SK-N-MC (cell line): ENCODE measurements at regions not wholly inside any gene's neighbourhood (a gene's known extent, or its start where the extent isn't known, plus 50 kb on each side); places are given as distances from the start of the nearest gene placed in this dataset.

Experiments
- DNase-seq: peaks from one replicate; pipeline ENCODE4 v3.0.0-alpha.2; 2011; ENCODE audit warnings: low read depth, low spot score
- H3K27ac ChIP-seq: fragments of 200-600 bp; sonication (generic); 2 replicates; pipeline ENCODE4 v1.5.1; 2016; ENCODE audit warnings: mixed run types
- H3K36me3 ChIP-seq: fragments of 200-600 bp; sonication (generic); 2 replicates; pipeline ENCODE4 v1.6.1; 2017; ENCODE audit warnings: antibody characterized with exemption, low read length, mixed read lengths; ENCODE audit not compliant: insufficient read depth
- H3K4me3 ChIP-seq: fragments of 200-600 bp; sonication (generic); 2 replicates; pipeline ENCODE4 v1.5.1; 2016
- H3K9ac ChIP-seq: fragments of 200-600 bp; sonication (generic); 2 replicates; pipeline ENCODE4 v1.8.0; 2017; ENCODE audit warnings: mixed run types, mixed read lengths; ENCODE audit not compliant: insufficient read length
- H3K9me3 ChIP-seq: fragments of 200-600 bp; sonication (generic); 2 replicates; pipeline ENCODE4 v1.6.1; 2017; ENCODE audit warnings: low read depth, mild to moderate bottlenecking, antibody characterized with exemption, low read length, moderate library complexity, mixed read lengths
- EZH2 ChIP-seq: fragments of 200-600 bp; sonication (generic); IDR thresholded peaks from one replicate; pipeline ENCODE4 v1.6.1; 2017; ENCODE audit warnings: antibody characterized with exemption
- FOXP2 ChIP-seq: optimal IDR thresholded peaks from 2 replicates; pipeline ENCODE3; 2011; ENCODE audit warnings: mild to moderate bottlenecking, moderate library complexity; ENCODE audit not compliant: insufficient read depth; ENCODE audit errors: extremely low read length, control extremely low read depth
- POLR2AphosphoS5 ChIP-seq: IDR thresholded peaks from 2 replicates; pipeline ENCODE4 v1.6.1; 2012; ENCODE audit warnings: mild to moderate bottlenecking, low read depth, low read length, borderline replicate concordance

GRCh38 chr5:141780952-141781781 is 97.0 kb downstream of the PCDH1 start:
- no peak for DNase-seq
- no peak overlapping the region for H3K27ac ChIP-seq
- no peaks in the 10 kb centered on the region for H3K9me3 ChIP-seq
- no peaks in the 10 kb centered on the region for H3K36me3 ChIP-seq
- H3K4me3 ChIP-seq, result no peak overlapping the region
- H3K9ac ChIP-seq, result no peak overlapping the region
- TF ChIP-seq POLR2AphosphoS5, result no peak

GRCh38 chr5:141780240-141780951 is 97.8 kb downstream of the PCDH1 start:
- DNase-seq, result no peak
- H3K9me3 ChIP-seq, result no peaks in the 10 kb centered on the region
- no peak overlapping the region for H3K27ac ChIP-seq
- no peak overlapping the region for H3K4me3 ChIP-seq
- H3K9ac ChIP-seq, result no peak overlapping the region
- TF ChIP-seq POLR2AphosphoS5 (no peak), EZH2 (no peak), FOXP2 (no peak)
- H3K36me3 ChIP-seq, result no peaks in the 10 kb centered on the region

- no peak overlapping the region for H3K27ac ChIP-seq
- DNase-seq, result no peak
- TF ChIP-seq EZH2, result no peak
- TF ChIP-seq FOXP2, result no peak
- no peak for TF ChIP-seq POLR2AphosphoS5
- no peak overlapping the region for H3K4me3 ChIP-seq
- H3K36me3 ChIP-seq, result no peaks in the 10 kb centered on the region
- no peak overlapping the region for H3K9ac ChIP-seq
- H3K9me3 ChIP-seq, result no peaks in the 10 kb centered on the region
Measured at GRCh38 chr5:141779503-141779973, 97.5 kb upstream of the ARAP3 start.

GRCh38 chr5:141778683-141779082 is 96.7 kb upstream of the ARAP3 start:
- no peak overlapping the region for H3K27ac ChIP-seq
- H3K9ac ChIP-seq, result no peak overlapping the region
- H3K9me3 ChIP-seq, result no peaks in the 10 kb centered on the region
- TF ChIP-seq EZH2 (no peak), FOXP2 (no peak), POLR2AphosphoS5 (no peak)
- no peak for DNase-seq
- H3K36me3 ChIP-seq, result no peaks in the 10 kb centered on the region
- no peak overlapping the region for H3K4me3 ChIP-seq

- no peak for DNase-seq
- no peaks in the 10 kb centered on the region for H3K9me3 ChIP-seq
- no peak overlapping the region for H3K9ac ChIP-seq
- H3K27ac ChIP-seq, result no peak overlapping the region
- TF ChIP-seq FOXP2, result no peak
- no peak for TF ChIP-seq POLR2AphosphoS5
- TF ChIP-seq EZH2, result no peak
- no peak overlapping the region for H3K4me3 ChIP-seq
- H3K36me3 ChIP-seq, result no peaks in the 10 kb centered on the region
Measured at GRCh38 chr5:141778206-141778605, 96.2 kb upstream of the ARAP3 start.

- Histone ChIP-seq H3K9me3 (no peaks in the 10 kb centered on the region), H3K36me3 (no peaks in the 10 kb centered on the region)
- TF ChIP-seq FOXP2 (no peak), EZH2 (no peak), POLR2AphosphoS5 (no peak)
Measured at GRCh38 chr5:141777711-141778110, 95.7 kb upstream of the ARAP3 start.

GRCh38 chr5:141777130-141777529 is 95.1 kb upstream of the ARAP3 start:
- Histone ChIP-seq H3K9ac (no peak overlapping the region), H3K36me3 (no peaks in the 10 kb centered on the region), H3K4me3 (no peak overlapping the region), H3K9me3 (no peaks in the 10 kb centered on the region), H3K27ac (no peak overlapping the region)
- no peak for DNase-seq
- TF ChIP-seq FOXP2 (no peak), EZH2 (no peak), POLR2AphosphoS5 (no peak)

More at GRCh38 chr5:141777711-141778110, 95.7 kb upstream of the ARAP3 start:
- Histone ChIP-seq H3K4me3 (no peak overlapping the region), H3K27ac (no peak overlapping the region), H3K9ac (no peak overlapping the region)
- DNase-seq, result no peak

- Histone ChIP-seq H3K9ac (no peak overlapping the region), H3K4me3 (no peak overlapping the region), H3K36me3 (no peaks in the 10 kb centered on the region), H3K9me3 (no peaks in the 10 kb centered on the region), H3K27ac (no peak overlapping the region)
- TF ChIP-seq EZH2, result no peak
- TF ChIP-seq POLR2AphosphoS5, result no peak
- no peak for TF ChIP-seq FOXP2
- no peak for DNase-seq
Measured at GRCh38 chr5:141773779-141774562, 91.9 kb upstream of the ARAP3 start.
